ENCODE measurements at regions not wholly inside any gene's neighbourhood (a gene's known extent, or its start where the extent isn't known, plus 50 kb on each side); places are given as distances from the start of the nearest gene placed in this dataset.

- Mint-ChIP-seq H3K9me3 (peaks cover 41% of the 10 kb centered on the region), H3K36me3 (peaks cover 20% of the 10 kb centered on the region), H3K4me3 (no peak overlapping the region), H3K27ac (no peak overlapping the region), H3K27me3 (ENCODE audit: low read depth) (peaks cover 7% of the 10 kb centered on the region), H3K4me1 (peaks cover 10% of the 10 kb centered on the region)
- ChIA-PET CTCF (interaction anchor here (2.0 kb wide), 1 partner anchor 60 kb away, joined by 4 read pairs; no protein-coding TSS in a partner anchor), POLR2A (no interaction called here)
- DNase-seq (ENCODE audit: low spot score) (no peak), ATAC-seq (no peak)
- TF ChIP-seq USF2 (CRISPR knock-in tag; IDR thresholded peaks at IDR 0.05) (peak; percentile 57), MYBL2 (CRISPR knock-in tag; IDR thresholded peaks at IDR 0.05) (no peak)
Observed at GRCh38 chr1:5686195-5686594, 306.0 kb downstream of the NPHP4 start.

GRCh38 chr1:5685446-5686040 lies 306.7 kb downstream of the NPHP4 start:
- DNase-seq (ENCODE audit: low spot score) (no peak), ATAC-seq (no peak)
- H3K27ac Mint-ChIP-seq, result no peak overlapping the region
- CTCF ChIA-PET, result no interaction called here
- H3K36me3 Mint-ChIP-seq, result peaks cover 22% of the 10 kb centered on the region
- H3K27me3 Mint-ChIP-seq (ENCODE audit: low read depth), result peaks cover 3% of the 10 kb centered on the region
- H3K9me3 Mint-ChIP-seq, result peaks cover 39% of the 10 kb centered on the region
- peaks cover 6% of the 10 kb centered on the region for H3K4me1 Mint-ChIP-seq
- TF ChIP-seq IRF1 (CRISPR knock-in tag; IDR thresholded peaks at IDR 0.05) (no peak), TP53 (CRISPR knock-in tag; IDR thresholded peaks at IDR 0.05) (no peak), SP1 (CRISPR knock-in tag; conservative IDR thresholded peaks at IDR 0.05) (no peak), USF2 (CRISPR knock-in tag; IDR thresholded peaks at IDR 0.05) (no peak), FOXK1 (CRISPR knock-in tag; IDR thresholded peaks at IDR 0.05) (no peak)
- POLR2A ChIA-PET, result no interaction called here
- H3K4me3 Mint-ChIP-seq, result no peak overlapping the region

GRCh38 chr1:5684791-5685190 lies 307.4 kb downstream of the NPHP4 start:
- ChIA-PET POLR2A (no interaction called here), CTCF (no interaction called here)
- no peak overlapping the region for H3K27ac Mint-ChIP-seq
- no peaks in the 10 kb centered on the region for H3K4me1 Mint-ChIP-seq
- DNase-seq (ENCODE audit: low spot score) (no peak), ATAC-seq (no peak)
- H3K9me3 Mint-ChIP-seq, result peaks cover 45% of the 10 kb centered on the region
- H3K4me3 Mint-ChIP-seq, result no peak overlapping the region
- peaks cover 3% of the 10 kb centered on the region for H3K27me3 Mint-ChIP-seq (ENCODE audit: low read depth)
- H3K36me3 Mint-ChIP-seq, result peaks cover 24% of the 10 kb centered on the region
- TF ChIP-seq ZNF263 (CRISPR knock-in tag; IDR thresholded peaks at IDR 0.05; ENCODE audit: low read depth) (no peak), ZSCAN18 (CRISPR knock-in tag; IDR thresholded peaks at IDR 0.05) (no peak)

- Mint-ChIP-seq H3K9me3 (peaks cover 53% of the 10 kb centered on the region), H3K27ac (no peak overlapping the region), H3K27me3 (ENCODE audit: low read depth) (peaks cover 3% of the 10 kb centered on the region), H3K4me3 (no peak overlapping the region), H3K36me3 (peaks cover 25% of the 10 kb centered on the region), H3K4me1 (no peaks in the 10 kb centered on the region)
- ATAC-seq, result no peak
- CTCF ChIA-PET, result no interaction called here
- POLR2A ChIA-PET, result no interaction called here
- DNase-seq (ENCODE audit: low spot score), result no peak
- TF ChIP-seq JAZF1 (CRISPR knock-in tag; IDR thresholded peaks at IDR 0.05) (no peak), GTF2I (CRISPR knock-in tag; conservative IDR thresholded peaks at IDR 0.05) (no peak), ZNF121 (CRISPR knock-in tag; IDR thresholded peaks at IDR 0.05) (no peak), MAX (CRISPR knock-in tag; IDR thresholded peaks at IDR 0.05) (no peak), ZNF423 (CRISPR knock-in tag; IDR thresholded peaks at IDR 0.05) (no peak), MYBL2 (CRISPR knock-in tag; IDR thresholded peaks at IDR 0.05) (no peak), AFF4 (CRISPR knock-in tag; IDR thresholded peaks at IDR 0.05; ENCODE audit: borderline replicate concordance) (no peak)
- TF ChIP-seq, protein P1, sequence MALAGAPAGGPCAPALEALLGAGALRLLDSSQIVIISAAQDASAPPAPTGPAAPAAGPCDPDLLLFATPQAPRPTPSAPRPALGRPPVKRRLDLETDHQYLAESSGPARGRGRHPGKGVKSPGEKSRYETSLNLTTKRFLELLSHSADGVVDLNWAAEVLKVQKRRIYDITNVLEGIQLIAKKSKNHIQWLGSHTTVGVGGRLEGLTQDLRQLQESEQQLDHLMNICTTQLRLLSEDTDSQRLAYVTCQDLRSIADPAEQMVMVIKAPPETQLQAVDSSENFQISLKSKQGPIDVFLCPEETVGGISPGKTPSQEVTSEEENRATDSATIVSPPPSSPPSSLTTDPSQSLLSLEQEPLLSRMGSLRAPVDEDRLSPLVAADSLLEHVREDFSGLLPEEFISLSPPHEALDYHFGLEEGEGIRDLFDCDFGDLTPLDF (CRISPR knock-in tag; IDR thresholded peaks at IDR 0.05), result no peak
- TF ChIP-seq, protein P2, sequence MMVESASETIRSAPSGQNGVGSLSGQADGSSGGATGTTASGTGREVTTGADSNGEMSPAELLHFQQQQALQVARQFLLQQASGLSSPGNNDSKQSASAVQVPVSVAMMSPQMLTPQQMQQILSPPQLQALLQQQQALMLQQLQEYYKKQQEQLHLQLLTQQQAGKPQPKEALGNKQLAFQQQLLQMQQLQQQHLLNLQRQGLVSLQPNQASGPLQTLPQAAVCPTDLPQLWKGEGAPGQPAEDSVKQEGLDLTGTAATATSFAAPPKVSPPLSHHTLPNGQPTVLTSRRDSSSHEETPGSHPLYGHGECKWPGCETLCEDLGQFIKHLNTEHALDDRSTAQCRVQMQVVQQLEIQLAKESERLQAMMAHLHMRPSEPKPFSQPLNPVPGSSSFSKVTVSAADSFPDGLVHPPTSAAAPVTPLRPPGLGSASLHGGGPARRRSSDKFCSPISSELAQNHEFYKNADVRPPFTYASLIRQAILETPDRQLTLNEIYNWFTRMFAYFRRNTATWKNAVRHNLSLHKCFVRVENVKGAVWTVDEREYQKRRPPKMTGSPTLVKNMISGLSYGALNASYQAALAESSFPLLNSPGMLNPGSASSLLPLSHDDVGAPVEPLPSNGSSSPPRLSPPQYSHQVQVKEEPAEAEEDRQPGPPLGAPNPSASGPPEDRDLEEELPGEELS (CRISPR knock-in tag; IDR thresholded peaks at IDR 0.05), result no peak
Observed at GRCh38 chr1:5683446-5683845, 308.8 kb downstream of the NPHP4 start.

All from WTC11 (cell line).